HCT116 (cell line): ENCODE measurements at regions not wholly inside any gene's neighbourhood (a gene's known extent, or its start where the extent isn't known, plus 50 kb on each side); places are given as distances from the start of the nearest gene placed in this dataset.

Source experiments
- CTCF ChIP-seq, 3 experiments: fragments of 200-600 bp in 1 of 3; sonication (generic) in 1 of 3; IDR thresholded peaks in 2 of 3; conservative IDR thresholded peaks in 1 of 3; 2 replicates each; pipeline ENCODE4 v1.5.1; 2012 to 2017; ENCODE audit warnings: low read depth in 2 of 3, low read length in 2 of 3, antibody characterized with exemption in 1 of 3, borderline replicate concordance in 1 of 3, control low read depth in 1 of 3, mild to moderate bottlenecking in 1 of 3, mixed read lengths in 1 of 3, mixed run types in 1 of 3, moderate library complexity in 1 of 3; ENCODE audit not compliant: insufficient read depth in 1 of 3
- EZH2 ChIP-seq: fragments of 200-600 bp; sonication (generic); IDR thresholded peaks from 2 replicates; pipeline ENCODE4 v1.6.1; 2017; ENCODE audit warnings: antibody characterized with exemption, mixed run types
- POLR2AphosphoS5 ChIP-seq: IDR thresholded peaks from 2 replicates; pipeline ENCODE4 v1.6.1; 2011; ENCODE audit warnings: mild to moderate bottlenecking, low read depth, low read length, moderate library complexity

- no peak for TF ChIP-seq CTCF (IDR thresholded peaks at IDR 0.05 in 2 of 3, conservative IDR thresholded peaks at IDR 0.05 in 1 of 3; ENCODE audit: borderline replicate concordance in 1 of 3, insufficient read depth in 1 of 3, low read depth in 2 of 3, low read length in 2 of 3)
- no peak for TF ChIP-seq EZH2
- TF ChIP-seq POLR2AphosphoS5 = no peak
Measured at GRCh38 chr7:89680161-89680560, 474.1 kb upstream of the STEAP1 start.
